Lower leg skin (tissue), 3 donors: ENCODE measurements at regions not wholly inside any gene's neighbourhood (a gene's known extent, or its start where the extent isn't known, plus 50 kb on each side); places are given as distances from the start of the nearest gene placed in this dataset.

Experiments
- POLR2A ChIP-seq, 2 donors: fragments of 450-650 bp; IDR thresholded peaks; one replicate each; pipeline ENCODE4 v1.6.1; 2016 to 2017; ENCODE audit warnings: antibody characterized with exemption in 2 of 2, mild to moderate bottlenecking in 1 of 2, moderate library complexity in 1 of 2
- TF ChIP-seq, protein P1 (sequence below), 3 donors: fragments of 450-650 bp; IDR thresholded peaks; one replicate each; pipeline ENCODE4 v1.5.1; 2016; ENCODE audit warnings: antibody characterized with exemption in 3 of 3, mild to moderate bottlenecking in 3 of 3, moderate library complexity in 2 of 3

DNA sequence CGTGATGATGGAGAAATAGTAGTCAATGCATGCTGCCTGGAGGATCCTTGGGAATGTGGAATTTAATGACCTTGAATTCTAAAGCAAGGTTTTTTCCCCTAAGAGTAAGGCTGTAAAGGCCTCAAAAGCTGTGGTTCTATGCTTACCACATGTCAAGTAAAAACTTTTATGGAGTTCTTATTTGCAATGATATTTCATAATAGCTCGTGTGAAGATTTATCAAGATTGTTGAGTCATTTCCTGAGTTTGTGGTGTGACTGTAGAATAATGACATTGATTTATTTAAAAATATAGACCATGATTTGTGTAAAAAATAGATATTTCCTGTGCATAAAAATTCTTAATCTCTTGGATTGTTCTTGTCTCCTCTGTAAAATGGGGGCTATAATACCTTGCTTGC, 67.5 kb upstream of the SORCS1 start:
- TF ChIP-seq, protein P1, sequence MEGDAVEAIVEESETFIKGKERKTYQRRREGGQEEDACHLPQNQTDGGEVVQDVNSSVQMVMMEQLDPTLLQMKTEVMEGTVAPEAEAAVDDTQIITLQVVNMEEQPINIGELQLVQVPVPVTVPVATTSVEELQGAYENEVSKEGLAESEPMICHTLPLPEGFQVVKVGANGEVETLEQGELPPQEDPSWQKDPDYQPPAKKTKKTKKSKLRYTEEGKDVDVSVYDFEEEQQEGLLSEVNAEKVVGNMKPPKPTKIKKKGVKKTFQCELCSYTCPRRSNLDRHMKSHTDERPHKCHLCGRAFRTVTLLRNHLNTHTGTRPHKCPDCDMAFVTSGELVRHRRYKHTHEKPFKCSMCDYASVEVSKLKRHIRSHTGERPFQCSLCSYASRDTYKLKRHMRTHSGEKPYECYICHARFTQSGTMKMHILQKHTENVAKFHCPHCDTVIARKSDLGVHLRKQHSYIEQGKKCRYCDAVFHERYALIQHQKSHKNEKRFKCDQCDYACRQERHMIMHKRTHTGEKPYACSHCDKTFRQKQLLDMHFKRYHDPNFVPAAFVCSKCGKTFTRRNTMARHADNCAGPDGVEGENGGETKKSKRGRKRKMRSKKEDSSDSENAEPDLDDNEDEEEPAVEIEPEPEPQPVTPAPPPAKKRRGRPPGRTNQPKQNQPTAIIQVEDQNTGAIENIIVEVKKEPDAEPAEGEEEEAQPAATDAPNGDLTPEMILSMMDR (IDR thresholded peaks at IDR 0.05): no peak
- no peak for TF ChIP-seq POLR2A (IDR thresholded peaks at IDR 0.05)
